ENCODE measurements at regions not wholly inside any gene's neighbourhood (a gene's known extent, or its start where the extent isn't known, plus 50 kb on each side); places are given as distances from the start of the nearest gene placed in this dataset.

DNA sequence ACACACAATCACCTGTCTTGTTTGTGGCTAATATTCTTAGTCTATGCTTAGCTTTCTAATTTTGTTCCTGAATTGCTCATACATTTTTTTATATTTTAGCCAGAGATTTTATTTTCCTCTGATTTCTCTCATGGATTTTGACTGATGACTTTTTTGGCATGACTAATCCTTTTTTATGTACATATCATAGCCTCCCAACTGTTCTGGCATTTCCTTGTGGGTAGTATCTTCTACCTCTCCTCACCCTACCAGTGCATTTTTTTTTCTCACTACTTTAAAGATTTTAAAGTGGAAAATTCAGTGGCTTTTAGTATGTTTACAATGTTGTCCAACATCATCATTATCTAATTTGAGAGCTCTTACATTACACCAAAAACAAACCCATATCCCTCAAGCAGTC, 84.4 kb upstream of the TENM4 start:
- Histone ChIP-seq H3K36me3 (ENCODE audit: control insufficient read depth, low read depth, low read length) (no peaks in the 10 kb centered on the region), H3K4me1 (ENCODE audit: control insufficient read depth, low read depth, low read length) (no peaks in the 10 kb centered on the region), H3K9ac (ENCODE audit: low read length) (no peak overlapping the region), H3K4me3 (ENCODE audit: low read length) (no peak overlapping the region), H3K27ac (ENCODE audit: low read length) (no peak overlapping the region), H3K27me3 (ENCODE audit: control insufficient read depth, insufficient read depth, low read length) (no peaks in the 10 kb centered on the region), H3K9me3 (ENCODE audit: control insufficient read depth, low read depth, low read length) (no peaks in the 10 kb centered on the region)

DNA sequence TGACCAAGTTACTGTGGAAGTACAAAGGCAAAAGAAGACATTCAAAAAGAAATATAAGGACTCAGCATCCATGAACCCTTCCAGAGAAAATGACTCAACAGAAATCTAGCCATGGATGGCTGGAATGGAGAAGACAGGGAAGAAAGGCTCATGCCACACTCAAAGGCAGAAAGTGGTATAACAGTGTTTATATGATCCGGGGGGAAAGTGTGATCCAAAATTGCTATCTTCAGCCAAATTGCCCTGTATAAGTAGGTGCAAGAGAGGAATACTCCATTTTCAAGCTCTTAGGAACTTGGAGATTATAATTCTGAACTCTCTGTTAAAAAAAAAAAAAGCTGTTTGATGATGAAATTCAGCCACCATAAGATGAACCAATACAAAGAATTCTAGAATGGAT, 81.8 kb upstream of the TENM4 start:
- Histone ChIP-seq H3K27me3 (ENCODE audit: control insufficient read depth, insufficient read depth, low read length) (no peaks in the 10 kb centered on the region), H3K27ac (ENCODE audit: low read length) (no peak overlapping the region), H3K36me3 (ENCODE audit: control insufficient read depth, low read depth, low read length) (no peaks in the 10 kb centered on the region), H3K4me1 (ENCODE audit: control insufficient read depth, low read depth, low read length) (no peaks in the 10 kb centered on the region), H3K9me3 (ENCODE audit: control insufficient read depth, low read depth, low read length) (no peaks in the 10 kb centered on the region), H3K9ac (ENCODE audit: low read length) (no peak overlapping the region), H3K4me3 (ENCODE audit: low read length) (no peak overlapping the region)

DNA sequence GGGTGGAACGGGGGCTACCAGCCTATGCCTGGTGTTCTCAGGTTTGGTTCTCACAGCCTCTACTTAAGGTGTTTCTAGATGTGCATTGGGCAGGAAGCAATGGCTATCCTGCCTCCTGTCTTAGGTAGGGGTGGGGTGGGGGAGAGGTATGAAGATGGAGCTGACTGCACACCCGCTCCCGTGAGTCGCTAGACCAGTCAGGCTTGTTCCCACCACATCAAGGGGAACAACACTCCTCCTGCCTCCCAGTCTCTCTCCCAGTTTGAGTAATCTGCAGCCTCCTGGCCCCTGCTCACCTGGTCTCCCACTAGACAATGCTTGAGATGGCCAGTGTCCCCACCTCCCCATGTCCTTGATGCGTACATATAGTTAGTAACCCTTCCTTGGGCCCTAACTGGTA, 79.3 kb upstream of the TENM4 start:
- Histone ChIP-seq H3K27me3 (ENCODE audit: control insufficient read depth, insufficient read depth, low read length) (no peaks in the 10 kb centered on the region), H3K36me3 (ENCODE audit: control insufficient read depth, low read depth, low read length) (no peaks in the 10 kb centered on the region), H3K9ac (ENCODE audit: low read length) (no peak overlapping the region), H3K4me1 (ENCODE audit: control insufficient read depth, low read depth, low read length) (peaks cover 8% of the 10 kb centered on the region), H3K9me3 (ENCODE audit: control insufficient read depth, low read depth, low read length) (no peaks in the 10 kb centered on the region), H3K4me3 (ENCODE audit: low read length) (no peak overlapping the region), H3K27ac (ENCODE audit: low read length) (no peak overlapping the region)

DNA sequence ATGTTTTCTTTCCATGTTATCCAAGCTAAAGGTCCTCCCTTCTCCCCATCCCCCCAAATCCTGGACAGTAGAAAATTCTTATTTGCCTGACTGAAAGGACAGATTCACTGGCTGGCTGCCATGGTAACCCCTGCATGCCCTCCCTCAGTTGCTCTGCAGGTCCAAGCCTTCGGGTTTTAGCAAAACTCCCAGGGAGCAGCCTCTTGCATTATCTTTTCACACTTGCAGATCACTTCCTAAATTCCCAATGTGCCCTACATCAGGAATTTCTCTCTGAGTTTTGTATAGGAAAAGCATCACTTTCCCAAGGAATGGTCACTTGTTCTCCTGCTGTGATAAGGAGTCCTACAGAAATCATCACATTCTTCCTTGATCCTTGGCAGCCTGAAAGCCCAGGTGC, 75.0 kb upstream of the TENM4 start:
- Histone ChIP-seq H3K4me1 (ENCODE audit: control insufficient read depth, low read depth, low read length) (peaks cover 8% of the 10 kb centered on the region), H3K9ac (ENCODE audit: low read length) (no peak overlapping the region), H3K27ac (ENCODE audit: low read length) (no peak overlapping the region), H3K27me3 (ENCODE audit: control insufficient read depth, insufficient read depth, low read length) (no peaks in the 10 kb centered on the region), H3K9me3 (ENCODE audit: control insufficient read depth, low read depth, low read length) (no peaks in the 10 kb centered on the region), H3K4me3 (ENCODE audit: low read length) (no peak overlapping the region), H3K36me3 (ENCODE audit: control insufficient read depth, low read depth, low read length) (no peaks in the 10 kb centered on the region)

DNA sequence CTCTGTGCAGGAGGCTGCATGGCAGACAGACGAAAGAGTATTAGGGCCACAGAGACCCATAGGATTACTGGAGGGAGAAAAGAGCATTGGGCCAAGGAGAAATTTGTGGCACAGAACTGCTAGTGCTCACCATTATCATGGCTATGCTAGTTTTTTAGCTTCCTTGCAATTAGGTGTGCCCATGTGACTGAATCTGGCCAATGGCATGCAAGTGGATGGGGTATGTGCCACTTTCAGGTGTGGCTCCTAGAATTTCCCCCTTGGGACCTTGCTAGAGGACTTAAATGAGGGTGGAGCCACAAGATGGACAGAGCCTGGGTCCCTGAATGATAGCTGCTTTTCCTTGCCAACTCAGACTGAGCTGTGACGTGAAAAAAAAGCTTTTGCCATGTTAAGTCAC, 73.9 kb upstream of the TENM4 start:
- Histone ChIP-seq H3K27ac (ENCODE audit: low read length) (no peak overlapping the region), H3K9ac (ENCODE audit: low read length) (no peak overlapping the region), H3K4me1 (ENCODE audit: control insufficient read depth, low read depth, low read length) (peaks cover 8% of the 10 kb centered on the region), H3K36me3 (ENCODE audit: control insufficient read depth, low read depth, low read length) (no peaks in the 10 kb centered on the region), H3K4me3 (ENCODE audit: low read length) (no peak overlapping the region), H3K27me3 (ENCODE audit: control insufficient read depth, insufficient read depth, low read length) (no peaks in the 10 kb centered on the region), H3K9me3 (ENCODE audit: control insufficient read depth, low read depth, low read length) (no peaks in the 10 kb centered on the region)

DNA sequence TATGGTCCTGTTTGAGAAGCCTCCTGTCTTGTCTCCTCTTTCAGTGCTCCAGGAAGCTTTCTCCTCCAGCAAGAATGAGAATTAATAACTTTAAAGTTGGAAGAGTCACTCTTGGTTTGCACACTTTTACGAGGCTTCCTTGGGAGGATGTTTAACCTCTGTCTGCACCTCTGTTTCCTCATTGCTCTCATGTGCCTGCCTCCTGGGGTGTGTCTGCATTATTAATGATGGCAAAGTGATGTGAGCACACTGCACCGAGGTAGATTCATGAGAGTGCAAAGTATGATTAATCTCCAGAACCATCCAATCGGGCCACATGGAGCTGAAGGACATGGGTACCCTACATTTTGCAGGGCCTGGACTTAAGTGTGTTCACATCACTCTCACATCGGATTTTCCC, 73.5 kb upstream of the TENM4 start:
- no peak overlapping the region for H3K9ac ChIP-seq (ENCODE audit: low read length)
- no peaks in the 10 kb centered on the region for H3K27me3 ChIP-seq (ENCODE audit: control insufficient read depth, insufficient read depth, low read length)
- H3K36me3 ChIP-seq (ENCODE audit: control insufficient read depth, low read depth, low read length), result no peaks in the 10 kb centered on the region
- H3K4me3 ChIP-seq (ENCODE audit: low read length), result no peak overlapping the region
- no peaks in the 10 kb centered on the region for H3K9me3 ChIP-seq (ENCODE audit: control insufficient read depth, low read depth, low read length)
- no peak overlapping the region for H3K27ac ChIP-seq (ENCODE audit: low read length)
- peaks cover 8% of the 10 kb centered on the region for H3K4me1 ChIP-seq (ENCODE audit: control insufficient read depth, low read depth, low read length)

DNA sequence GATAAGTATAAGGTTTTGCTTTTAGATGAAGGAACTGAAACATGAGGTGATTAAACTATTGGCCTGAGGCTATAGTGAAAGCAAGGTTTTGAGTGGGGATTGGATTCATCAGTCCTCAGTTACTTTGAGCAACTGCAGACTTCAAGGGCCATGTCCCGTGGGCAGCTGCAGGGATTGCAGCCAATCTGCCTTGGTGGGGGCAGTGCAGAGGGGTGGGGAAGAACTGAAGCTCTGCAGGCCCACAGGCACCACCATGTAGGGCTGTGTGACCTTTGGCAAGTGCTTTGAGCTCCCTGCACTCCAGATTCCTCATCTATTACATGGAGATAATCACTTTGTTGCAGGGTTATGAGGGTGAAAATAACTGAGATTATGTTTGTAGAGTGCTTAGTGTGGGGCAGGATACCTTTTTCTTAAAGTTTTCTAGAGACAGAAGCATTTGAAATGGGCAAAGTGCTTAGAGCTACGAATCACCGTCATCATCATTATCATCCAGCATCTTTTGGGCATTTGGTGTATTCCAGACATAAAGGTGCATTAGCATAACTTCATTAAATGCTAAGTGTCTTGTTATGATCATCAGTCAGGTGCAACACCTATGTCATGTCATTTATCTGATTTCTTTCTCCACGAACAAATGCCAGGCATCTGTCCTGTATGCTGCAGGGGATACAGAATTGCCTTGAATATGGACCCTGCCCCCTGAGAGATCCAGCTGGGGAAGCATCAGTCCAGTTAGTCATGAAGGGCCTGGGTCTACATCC, 72.1 kb upstream of the TENM4 start:
- H3K27me3 ChIP-seq (ENCODE audit: control insufficient read depth, insufficient read depth, low read length), result no peaks in the 10 kb centered on the region
- H3K4me1 ChIP-seq (ENCODE audit: control insufficient read depth, low read depth, low read length), result peaks cover 8% of the 10 kb centered on the region
- H3K27ac ChIP-seq (ENCODE audit: low read length), result no peak overlapping the region
- H3K4me3 ChIP-seq (ENCODE audit: low read length), result no peak overlapping the region
- H3K9ac ChIP-seq (ENCODE audit: low read length), result no peak overlapping the region
- H3K9me3 ChIP-seq (ENCODE audit: control insufficient read depth, low read depth, low read length), result no peaks in the 10 kb centered on the region
- no peaks in the 10 kb centered on the region for H3K36me3 ChIP-seq (ENCODE audit: control insufficient read depth, low read depth, low read length)

DNA sequence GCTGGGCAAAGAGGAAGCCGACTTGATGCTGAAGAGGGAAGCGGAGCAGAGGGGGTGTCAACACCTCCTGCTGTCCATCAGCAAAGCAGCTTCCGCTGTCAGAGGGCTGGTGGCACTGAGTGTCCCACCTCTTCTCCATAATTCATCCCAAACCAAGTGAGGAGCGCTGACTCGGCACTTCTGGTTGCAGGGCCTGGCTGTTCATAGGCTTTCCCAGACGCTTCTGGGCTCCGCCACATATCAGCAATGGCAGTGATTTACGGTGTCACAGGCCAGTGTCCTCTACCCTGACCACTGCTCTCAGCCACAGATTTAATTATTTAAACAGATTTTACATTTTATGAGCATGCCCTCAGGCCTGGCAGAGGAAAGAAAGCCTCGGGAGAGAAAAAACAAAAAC, 70.1 kb upstream of the TENM4 start:
- H3K27ac ChIP-seq (ENCODE audit: low read length), result no peak overlapping the region
- H3K27me3 ChIP-seq (ENCODE audit: control insufficient read depth, insufficient read depth, low read length), result no peaks in the 10 kb centered on the region
- H3K4me1 ChIP-seq (ENCODE audit: control insufficient read depth, low read depth, low read length), result peaks cover 3% of the 10 kb centered on the region
- H3K9ac ChIP-seq (ENCODE audit: low read length), result no peak overlapping the region
- no peak overlapping the region for H3K4me3 ChIP-seq (ENCODE audit: low read length)
- no peaks in the 10 kb centered on the region for H3K9me3 ChIP-seq (ENCODE audit: control insufficient read depth, low read depth, low read length)
- H3K36me3 ChIP-seq (ENCODE audit: control insufficient read depth, low read depth, low read length), result no peaks in the 10 kb centered on the region

DNA sequence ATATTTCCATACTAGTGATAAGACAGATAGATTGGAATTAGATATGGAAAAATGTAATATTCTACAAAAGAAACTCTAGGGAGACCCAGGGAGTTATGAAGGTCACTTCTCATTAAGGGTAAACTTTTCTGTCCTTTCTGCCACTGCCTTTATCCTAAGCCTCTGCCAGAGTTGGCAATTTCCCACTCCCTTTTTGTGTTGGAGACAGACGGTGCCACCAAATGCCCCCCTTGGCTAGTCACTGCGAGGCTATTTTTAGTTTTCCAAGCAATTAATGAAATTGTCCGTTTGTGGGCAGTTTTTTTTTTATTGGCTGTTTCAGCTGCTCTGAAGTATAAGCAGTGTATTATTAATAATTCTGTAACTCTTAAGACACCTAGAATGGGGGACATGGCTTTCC, 67.6 kb upstream of the TENM4 start:
- Histone ChIP-seq H3K4me3 (ENCODE audit: low read length) (no peak overlapping the region), H3K36me3 (ENCODE audit: control insufficient read depth, low read depth, low read length) (no peaks in the 10 kb centered on the region), H3K9me3 (ENCODE audit: control insufficient read depth, low read depth, low read length) (no peaks in the 10 kb centered on the region), H3K4me1 (ENCODE audit: control insufficient read depth, low read depth, low read length) (no peaks in the 10 kb centered on the region), H3K9ac (ENCODE audit: low read length) (no peak overlapping the region), H3K27ac (ENCODE audit: low read length) (no peak overlapping the region), H3K27me3 (ENCODE audit: control insufficient read depth, insufficient read depth, low read length) (no peaks in the 10 kb centered on the region)

DNA sequence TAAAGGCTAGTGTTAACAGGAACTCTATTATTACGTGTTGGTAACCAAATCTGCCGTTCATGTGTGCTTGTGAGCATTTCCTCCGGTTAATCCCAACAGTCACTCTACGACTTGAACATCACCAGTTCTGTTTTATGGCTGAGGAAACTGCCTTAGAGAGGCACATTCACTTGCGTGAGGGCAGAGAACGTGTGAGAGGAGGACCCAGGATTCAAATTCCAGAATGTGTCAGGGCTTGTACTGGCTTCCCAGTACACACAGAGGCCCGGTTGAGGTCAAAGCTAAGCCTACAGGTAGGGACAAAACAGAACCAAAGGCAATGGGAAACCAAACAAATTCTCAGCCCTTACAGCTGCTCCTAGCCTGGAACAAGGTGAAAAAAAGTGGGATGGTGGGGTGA, 66.9 kb upstream of the TENM4 start:
- Histone ChIP-seq H3K4me3 (ENCODE audit: low read length) (no peak overlapping the region), H3K4me1 (ENCODE audit: control insufficient read depth, low read depth, low read length) (no peaks in the 10 kb centered on the region), H3K36me3 (ENCODE audit: control insufficient read depth, low read depth, low read length) (no peaks in the 10 kb centered on the region), H3K27me3 (ENCODE audit: control insufficient read depth, insufficient read depth, low read length) (no peaks in the 10 kb centered on the region), H3K27ac (ENCODE audit: low read length) (no peak overlapping the region), H3K9ac (ENCODE audit: low read length) (no peak overlapping the region), H3K9me3 (ENCODE audit: control insufficient read depth, low read depth, low read length) (no peaks in the 10 kb centered on the region)

DNA sequence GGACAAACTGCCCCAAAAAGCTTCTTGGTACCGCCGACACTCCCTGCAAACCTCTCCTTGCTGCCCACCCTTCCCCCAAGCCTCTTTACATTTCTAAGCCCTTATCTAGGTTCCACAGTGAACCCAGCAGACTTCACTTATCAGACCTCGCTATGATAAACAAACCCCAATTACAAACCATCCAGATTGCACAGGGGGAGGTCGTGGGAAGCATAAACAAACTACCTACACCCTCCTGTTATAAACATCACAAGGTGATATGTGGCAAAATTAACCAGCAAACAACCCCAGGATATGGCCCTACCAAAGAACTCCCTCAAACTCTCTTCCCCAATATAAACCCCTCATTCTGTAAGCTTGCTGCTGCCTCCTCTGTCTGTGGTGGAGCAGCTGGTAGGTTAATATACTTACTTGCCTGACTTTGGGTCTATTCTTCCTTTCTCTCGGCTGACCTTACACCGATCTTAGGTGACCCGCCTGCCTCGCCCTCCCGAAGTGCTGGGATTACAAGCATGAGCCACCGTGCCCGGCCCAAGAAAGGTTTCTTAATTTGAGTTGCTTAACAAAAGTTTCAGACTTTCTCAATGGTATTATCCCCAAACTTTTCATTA, 66.0 kb upstream of the TENM4 start:
- Histone ChIP-seq H3K9me3 (ENCODE audit: control insufficient read depth, low read depth, low read length) (no peaks in the 10 kb centered on the region), H3K4me3 (ENCODE audit: low read length) (no peak overlapping the region), H3K9ac (ENCODE audit: low read length) (no peak overlapping the region), H3K36me3 (ENCODE audit: control insufficient read depth, low read depth, low read length) (no peaks in the 10 kb centered on the region), H3K4me1 (ENCODE audit: control insufficient read depth, low read depth, low read length) (no peaks in the 10 kb centered on the region), H3K27ac (ENCODE audit: low read length) (no peak overlapping the region), H3K27me3 (ENCODE audit: control insufficient read depth, insufficient read depth, low read length) (no peaks in the 10 kb centered on the region)

DNA sequence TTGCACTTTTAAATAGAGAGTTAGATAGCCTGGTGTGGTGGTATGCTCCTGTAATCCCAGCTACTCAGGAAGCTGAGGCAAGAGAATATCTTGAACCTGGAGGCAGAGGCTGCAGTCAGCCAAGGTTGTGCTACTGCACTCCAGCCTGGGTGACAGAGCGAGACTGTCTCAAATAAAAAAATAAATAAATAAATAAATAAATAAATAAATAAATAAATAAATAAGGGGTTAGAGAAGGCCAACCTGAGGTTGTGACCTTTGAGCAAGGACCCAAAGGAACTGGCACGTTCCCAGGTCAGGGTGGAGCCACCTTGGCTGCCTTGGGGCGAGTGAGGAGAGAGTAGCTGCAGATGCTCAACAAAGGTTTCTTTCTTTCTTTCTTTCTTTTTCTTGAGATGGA, 65.3 kb upstream of the TENM4 start:
- Histone ChIP-seq H3K4me1 (ENCODE audit: control insufficient read depth, low read depth, low read length) (no peaks in the 10 kb centered on the region), H3K27ac (ENCODE audit: low read length) (no peak overlapping the region), H3K36me3 (ENCODE audit: control insufficient read depth, low read depth, low read length) (no peaks in the 10 kb centered on the region), H3K4me3 (ENCODE audit: low read length) (no peak overlapping the region), H3K9me3 (ENCODE audit: control insufficient read depth, low read depth, low read length) (no peaks in the 10 kb centered on the region), H3K27me3 (ENCODE audit: control insufficient read depth, insufficient read depth, low read length) (no peaks in the 10 kb centered on the region), H3K9ac (ENCODE audit: low read length) (no peak overlapping the region)
